Glutamatergic neuron (in vitro differentiated cells): ENCODE measurements at regions not wholly inside any gene's neighbourhood (a gene's known extent, or its start where the extent isn't known, plus 50 kb on each side); places are given as distances from the start of the nearest gene placed in this dataset.

Source experiments
- DNase-seq: peaks from one replicate; pipeline ENCODE4 v3.0.0; 2022
- H3K27ac Mint-ChIP-seq: one replicate; pipeline ENCODE4 v1.8.0; 2020; ENCODE audit warnings: mild to moderate bottlenecking, mixed read lengths, inconsistent platforms; ENCODE audit not compliant: unreplicated experiment
- H3K27me3 Mint-ChIP-seq: one replicate; pipeline ENCODE4 v1.8.0; 2020; ENCODE audit warnings: mild to moderate bottlenecking, moderate library complexity, mixed read lengths, inconsistent platforms; ENCODE audit not compliant: unreplicated experiment
- H3K36me3 Mint-ChIP-seq: one replicate; pipeline ENCODE4 v1.8.0; 2020; ENCODE audit warnings: mild to moderate bottlenecking, mixed read lengths, inconsistent platforms; ENCODE audit not compliant: unreplicated experiment
- H3K4me1 Mint-ChIP-seq: one replicate; pipeline ENCODE4 v1.8.0; 2020; ENCODE audit warnings: mild to moderate bottlenecking, low read depth, mixed read lengths, inconsistent platforms; ENCODE audit not compliant: unreplicated experiment
- H3K4me3 Mint-ChIP-seq: one replicate; pipeline ENCODE4 v1.8.0; 2020; ENCODE audit warnings: mild to moderate bottlenecking, mixed read lengths, inconsistent platforms; ENCODE audit not compliant: unreplicated experiment
- H3K9me3 Mint-ChIP-seq: one replicate; pipeline ENCODE4 v1.8.0; 2020; ENCODE audit warnings: mild to moderate bottlenecking, moderate library complexity, mixed read lengths, inconsistent platforms; ENCODE audit not compliant: unreplicated experiment
- TF ChIP-seq, protein P1 (sequence below): fragments of 200-600 bp; sonication (generic); IDR thresholded peaks from one replicate; pipeline ENCODE4 v1.5.0; 2021; ENCODE audit not compliant: partially characterized antibody, unreplicated experiment

DNA sequence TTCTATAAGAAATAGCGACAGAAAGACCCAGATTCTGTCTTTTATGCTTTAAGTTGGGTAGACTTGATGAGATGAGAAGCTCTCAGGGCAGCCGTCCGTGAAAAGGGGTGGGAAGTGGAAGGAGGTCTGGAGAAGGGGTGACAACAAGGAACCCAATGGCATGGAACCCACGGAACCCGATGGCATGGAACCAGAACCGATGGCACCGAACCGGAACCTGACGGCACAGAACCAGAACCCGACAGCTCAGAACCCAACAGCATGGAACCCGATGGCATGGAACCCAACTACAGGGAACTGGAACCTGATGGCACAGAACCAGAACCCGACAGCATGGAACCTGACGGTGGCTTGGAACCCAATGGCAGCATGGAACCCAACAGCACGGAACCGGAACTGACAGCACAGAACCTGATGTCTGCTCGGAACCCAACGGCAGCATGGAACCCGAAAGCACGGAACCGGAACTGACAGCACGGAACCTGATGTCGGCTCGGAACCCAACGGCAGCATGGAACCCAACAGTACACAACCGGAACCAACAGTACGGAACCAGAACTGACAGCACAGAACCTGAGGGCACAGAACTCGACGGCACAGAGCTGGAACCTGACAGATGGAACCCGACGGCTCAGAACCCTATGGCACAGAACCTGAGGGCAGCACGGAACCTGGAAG is 155.2 kb downstream of the TMEM18 start:
- no peaks in the 10 kb centered on the region for H3K36me3 Mint-ChIP-seq
- no peak overlapping the region for H3K4me3 Mint-ChIP-seq
- no peak overlapping the region for H3K27ac Mint-ChIP-seq
- no peaks in the 10 kb centered on the region for H3K9me3 Mint-ChIP-seq
- TF ChIP-seq, protein P1, sequence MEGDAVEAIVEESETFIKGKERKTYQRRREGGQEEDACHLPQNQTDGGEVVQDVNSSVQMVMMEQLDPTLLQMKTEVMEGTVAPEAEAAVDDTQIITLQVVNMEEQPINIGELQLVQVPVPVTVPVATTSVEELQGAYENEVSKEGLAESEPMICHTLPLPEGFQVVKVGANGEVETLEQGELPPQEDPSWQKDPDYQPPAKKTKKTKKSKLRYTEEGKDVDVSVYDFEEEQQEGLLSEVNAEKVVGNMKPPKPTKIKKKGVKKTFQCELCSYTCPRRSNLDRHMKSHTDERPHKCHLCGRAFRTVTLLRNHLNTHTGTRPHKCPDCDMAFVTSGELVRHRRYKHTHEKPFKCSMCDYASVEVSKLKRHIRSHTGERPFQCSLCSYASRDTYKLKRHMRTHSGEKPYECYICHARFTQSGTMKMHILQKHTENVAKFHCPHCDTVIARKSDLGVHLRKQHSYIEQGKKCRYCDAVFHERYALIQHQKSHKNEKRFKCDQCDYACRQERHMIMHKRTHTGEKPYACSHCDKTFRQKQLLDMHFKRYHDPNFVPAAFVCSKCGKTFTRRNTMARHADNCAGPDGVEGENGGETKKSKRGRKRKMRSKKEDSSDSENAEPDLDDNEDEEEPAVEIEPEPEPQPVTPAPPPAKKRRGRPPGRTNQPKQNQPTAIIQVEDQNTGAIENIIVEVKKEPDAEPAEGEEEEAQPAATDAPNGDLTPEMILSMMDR, result no peak
- H3K4me1 Mint-ChIP-seq, result no peaks in the 10 kb centered on the region
- DNase-seq, result no peak
- peaks cover 8% of the 10 kb centered on the region for H3K27me3 Mint-ChIP-seq

GRCh38 chr2:520663-521340 is 156.4 kb downstream of the TMEM18 start:
- no peak for DNase-seq
- no peak overlapping the region for H3K27ac Mint-ChIP-seq
- no peaks in the 10 kb centered on the region for H3K9me3 Mint-ChIP-seq
- no peaks in the 10 kb centered on the region for H3K36me3 Mint-ChIP-seq
- H3K4me1 Mint-ChIP-seq, result peaks cover 2% of the 10 kb centered on the region
- no peak overlapping the region for H3K4me3 Mint-ChIP-seq
- H3K27me3 Mint-ChIP-seq, result peaks cover 8% of the 10 kb centered on the region
- TF ChIP-seq, protein P1, result no peak

- Mint-ChIP-seq H3K27me3 (peaks cover 2% of the 10 kb centered on the region), H3K9me3 (no peaks in the 10 kb centered on the region), H3K27ac (no peak overlapping the region), H3K4me3 (no peak overlapping the region), H3K4me1 (peaks cover 2% of the 10 kb centered on the region), H3K36me3 (no peaks in the 10 kb centered on the region)
- no peak for DNase-seq
- TF ChIP-seq, protein P1, result no peak
Measured at GRCh38 chr2:516944-517343, 160.3 kb downstream of the TMEM18 start.

GRCh38 chr2:516131-516530 is 161.1 kb downstream of the TMEM18 start:
- Mint-ChIP-seq H3K27me3 (peaks cover 2% of the 10 kb centered on the region), H3K4me1 (peaks cover 2% of the 10 kb centered on the region), H3K4me3 (no peak overlapping the region), H3K9me3 (no peaks in the 10 kb centered on the region), H3K36me3 (no peaks in the 10 kb centered on the region), H3K27ac (no peak overlapping the region)
- no peak for DNase-seq
- TF ChIP-seq, protein P1, result no peak

GRCh38 chr2:515441-516127 is 161.6 kb downstream of the TMEM18 start:
- no peak for DNase-seq
- Mint-ChIP-seq H3K27me3 (peaks cover 2% of the 10 kb centered on the region), H3K27ac (no peak overlapping the region), H3K4me1 (peaks cover 2% of the 10 kb centered on the region), H3K4me3 (no peak overlapping the region), H3K9me3 (no peaks in the 10 kb centered on the region), H3K36me3 (peaks cover 4% of the 10 kb centered on the region)
- TF ChIP-seq, protein P1, result no peak
